Gastroesophageal sphincter (tissue), 2 donors: ENCODE measurements at regions not wholly inside any gene's neighbourhood (a gene's known extent, or its start where the extent isn't known, plus 50 kb on each side); places are given as distances from the start of the nearest gene placed in this dataset.

Source experiments
- POLR2A ChIP-seq, 2 donors: fragments of 450-650 bp; IDR thresholded peaks; one replicate each; pipeline ENCODE4 v1.6.1; 2017; ENCODE audit warnings: antibody characterized with exemption in 2 of 2, mild to moderate bottlenecking in 2 of 2, moderate library complexity in 1 of 2
- POLR2AphosphoS5 ChIP-seq: sonication (generic); formaldehyde crosslinking; IDR thresholded peaks from one replicate; pipeline ENCODE4 v1.6.1; 2017; ENCODE audit warnings: antibody characterized with exemption

- no peak for TF ChIP-seq POLR2AphosphoS5
- TF ChIP-seq POLR2A (IDR thresholded peaks at IDR 0.05) = no peak
Observed at GRCh38 chr2:149988361-149988760, 400.8 kb upstream of the MMADHC start.
